ENCODE measurements at regions not wholly inside any gene's neighbourhood (a gene's known extent, or its start where the extent isn't known, plus 50 kb on each side); places are given as distances from the start of the nearest gene placed in this dataset.

- no peak for DNase-seq (ENCODE audit: low read depth)
Observed at GRCh38 chr12:42963988-42964387, 374.4 kb upstream of the PRICKLE1 start.

GRCh38 chr12:42962384-42962783, 372.8 kb upstream of the PRICKLE1 start:
- no peak for DNase-seq (ENCODE audit: low read depth)

GRCh38 chr12:42961395-42961794, 371.8 kb upstream of the PRICKLE1 start:
- no peak for DNase-seq (ENCODE audit: low read depth)

- DNase-seq (ENCODE audit: low read depth): no peak
Observed at GRCh38 chr12:42960087-42960527, 370.6 kb upstream of the PRICKLE1 start.

- DNase-seq (ENCODE audit: low read depth): no peak
Observed at GRCh38 chr12:42958291-42958674, 368.7 kb upstream of the PRICKLE1 start.

- DNase-seq (ENCODE audit: low read depth): no peak
Observed at GRCh38 chr12:42957561-42958290, 368.2 kb upstream of the PRICKLE1 start.

GRCh38 chr12:42957136-42957535, 367.6 kb upstream of the PRICKLE1 start:
- no peak for DNase-seq (ENCODE audit: low read depth)

- DNase-seq (ENCODE audit: low read depth): no peak
Observed at GRCh38 chr12:42953021-42953420, 363.5 kb upstream of the PRICKLE1 start.

GRCh38 chr12:42946871-42947381, 357.4 kb upstream of the PRICKLE1 start:
- DNase-seq (ENCODE audit: low read depth): no peak

GRCh38 chr12:42945927-42946326, 356.4 kb upstream of the PRICKLE1 start:
- no peak for DNase-seq (ENCODE audit: low read depth)

GRCh38 chr12:42944516-42944915, 355.0 kb upstream of the PRICKLE1 start:
- no peak for DNase-seq (ENCODE audit: low read depth)

GRCh38 chr12:42936991-42937390, 347.4 kb upstream of the PRICKLE1 start:
- DNase-seq (ENCODE audit: low read depth): no peak

- DNase-seq (ENCODE audit: low read depth): no peak
Observed at GRCh38 chr12:42936260-42936659, 346.7 kb upstream of the PRICKLE1 start.

- no peak for DNase-seq (ENCODE audit: low read depth)
Observed at GRCh38 chr12:42935756-42936155, 346.2 kb upstream of the PRICKLE1 start.

- no peak for DNase-seq (ENCODE audit: low read depth)
Observed at GRCh38 chr12:42935090-42935489, 345.5 kb upstream of the PRICKLE1 start.

- no peak for DNase-seq (ENCODE audit: low read depth)
Observed at GRCh38 chr12:42933461-42934081, 344.0 kb upstream of the PRICKLE1 start.

GRCh38 chr12:42932936-42933335, 343.4 kb upstream of the PRICKLE1 start:
- DNase-seq (ENCODE audit: low read depth): no peak

GRCh38 chr12:42926232-42926631, 336.7 kb upstream of the PRICKLE1 start:
- no peak for DNase-seq (ENCODE audit: low read depth)

GRCh38 chr12:42924482-42924881, 334.9 kb upstream of the PRICKLE1 start:
- no peak for DNase-seq (ENCODE audit: low read depth)

- no peak for DNase-seq (ENCODE audit: low read depth)
Observed at GRCh38 chr12:42923583-42923982, 334.0 kb upstream of the PRICKLE1 start.

- DNase-seq (ENCODE audit: low read depth): no peak
Observed at GRCh38 chr12:42923156-42923555, 333.6 kb upstream of the PRICKLE1 start.

- DNase-seq (ENCODE audit: low read depth): no peak
Observed at GRCh38 chr12:42922505-42922850, 332.9 kb upstream of the PRICKLE1 start.

GRCh38 chr12:42921741-42922504, 332.4 kb upstream of the PRICKLE1 start:
- DNase-seq (ENCODE audit: low read depth): no peak
